Colonic mucosa (tissue), 4 donors: ENCODE measurements at regions not wholly inside any gene's neighbourhood (a gene's known extent, or its start where the extent isn't known, plus 50 kb on each side); places are given as distances from the start of the nearest gene placed in this dataset.

ENCODE experiments used
- DNase-seq: peaks from one replicate; pipeline ENCODE4 v3.0.0-alpha.2; 2020
- H3K27ac ChIP-seq: fragments of 200-600 bp; one replicate; pipeline ENCODE4 v1.8.0; 2021
- H3K27me3 ChIP-seq: fragments of 200-600 bp; one replicate; pipeline ENCODE4 v1.8.0; 2021
- H3K36me3 ChIP-seq: fragments of 200-600 bp; one replicate; pipeline ENCODE4 v1.8.0; 2021
- H3K4me1 ChIP-seq: fragments of 200-600 bp; one replicate; pipeline ENCODE4 v1.8.0; 2021; ENCODE audit warnings: mild to moderate bottlenecking
- H3K4me3 ChIP-seq: fragments of 200-600 bp; one replicate; pipeline ENCODE4 v1.8.0; 2021
- H3K9ac ChIP-seq, 2 donors: one replicate each; pipeline ENCODE4 v1.7.0; 2013; ENCODE audit warnings: control low read depth in 2 of 2, low read depth in 2 of 2, low read length in 2 of 2
- H3K9me3 ChIP-seq: fragments of 200-600 bp; one replicate; pipeline ENCODE4 v1.8.0; 2021
- intact Hi-C: fragments of 100-400 bp; cut with DNase I; formaldehyde crosslinking; loops from one replicate; pipeline ENCODE4 v1.14.1; 2022
- TF ChIP-seq, protein P1 (sequence below): fragments of 200-600 bp; IDR thresholded peaks from one replicate; pipeline ENCODE4 v1.8.0; 2022; ENCODE audit warnings: antibody characterized with exemption, mild to moderate bottlenecking
- donor health status: healthy.
- donor health status: DM: no; HTN: no; CAD: no.
- donor health status: DM: no; HTN: no; CAD: no.

DNA sequence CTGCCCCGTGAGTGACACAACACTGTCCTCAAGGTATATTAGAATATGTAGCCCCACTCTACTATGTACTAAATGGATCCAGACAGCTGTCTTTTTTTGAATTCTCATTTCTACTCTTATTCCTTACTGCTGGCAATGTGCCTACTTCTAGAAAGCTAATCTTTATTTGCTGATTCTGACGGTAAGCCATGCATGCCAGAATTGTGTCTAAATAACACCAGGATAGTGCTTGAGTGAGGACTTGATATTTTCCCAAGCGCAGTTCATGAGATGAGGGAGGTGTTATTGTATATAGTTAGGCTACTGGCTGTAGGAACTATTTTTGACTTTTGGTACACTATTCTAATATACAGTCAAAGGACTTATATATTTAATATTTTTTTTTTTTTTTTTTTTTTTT lies 316.2 kb upstream of the NAV3 start:
- TF ChIP-seq, protein P1, sequence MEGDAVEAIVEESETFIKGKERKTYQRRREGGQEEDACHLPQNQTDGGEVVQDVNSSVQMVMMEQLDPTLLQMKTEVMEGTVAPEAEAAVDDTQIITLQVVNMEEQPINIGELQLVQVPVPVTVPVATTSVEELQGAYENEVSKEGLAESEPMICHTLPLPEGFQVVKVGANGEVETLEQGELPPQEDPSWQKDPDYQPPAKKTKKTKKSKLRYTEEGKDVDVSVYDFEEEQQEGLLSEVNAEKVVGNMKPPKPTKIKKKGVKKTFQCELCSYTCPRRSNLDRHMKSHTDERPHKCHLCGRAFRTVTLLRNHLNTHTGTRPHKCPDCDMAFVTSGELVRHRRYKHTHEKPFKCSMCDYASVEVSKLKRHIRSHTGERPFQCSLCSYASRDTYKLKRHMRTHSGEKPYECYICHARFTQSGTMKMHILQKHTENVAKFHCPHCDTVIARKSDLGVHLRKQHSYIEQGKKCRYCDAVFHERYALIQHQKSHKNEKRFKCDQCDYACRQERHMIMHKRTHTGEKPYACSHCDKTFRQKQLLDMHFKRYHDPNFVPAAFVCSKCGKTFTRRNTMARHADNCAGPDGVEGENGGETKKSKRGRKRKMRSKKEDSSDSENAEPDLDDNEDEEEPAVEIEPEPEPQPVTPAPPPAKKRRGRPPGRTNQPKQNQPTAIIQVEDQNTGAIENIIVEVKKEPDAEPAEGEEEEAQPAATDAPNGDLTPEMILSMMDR = no peak
- Histone ChIP-seq H3K27ac (no peak overlapping the region), H3K36me3 (no peaks in the 10 kb centered on the region), H3K9ac (no peak overlapping the region), H3K4me1 (no peaks in the 10 kb centered on the region), H3K27me3 (no peaks in the 10 kb centered on the region), H3K4me3 (no peak overlapping the region), H3K9me3 (no peaks in the 10 kb centered on the region)
- no peak for DNase-seq
- intact Hi-C loops = no loop called here

- Histone ChIP-seq H3K4me3 (no peak overlapping the region), H3K4me1 (no peaks in the 10 kb centered on the region), H3K9ac (no peak overlapping the region), H3K36me3 (no peaks in the 10 kb centered on the region), H3K27me3 (no peaks in the 10 kb centered on the region), H3K9me3 (no peaks in the 10 kb centered on the region), H3K27ac (no peak overlapping the region)
- TF ChIP-seq, protein P1 = no peak
- intact Hi-C loops = no loop called here
- no peak for DNase-seq
These were observed 319.7 kb upstream of the NAV3 start for GRCh38 chr12:77510985-77511384.

GRCh38 chr12:77504466-77504865 lies 326.2 kb upstream of the NAV3 start:
- Histone ChIP-seq H3K27me3 (no peaks in the 10 kb centered on the region), H3K27ac (no peak overlapping the region), H3K4me3 (no peak overlapping the region), H3K4me1 (no peaks in the 10 kb centered on the region), H3K9ac (no peak overlapping the region), H3K36me3 (no peaks in the 10 kb centered on the region), H3K9me3 (no peaks in the 10 kb centered on the region)
- DNase-seq = no peak
- intact Hi-C loops = no loop called here
- TF ChIP-seq, protein P1 = no peak

GRCh38 chr12:77500089-77500488 lies 330.6 kb upstream of the NAV3 start:
- Histone ChIP-seq H3K36me3 (no peaks in the 10 kb centered on the region), H3K27me3 (no peaks in the 10 kb centered on the region), H3K4me1 (no peaks in the 10 kb centered on the region), H3K27ac (no peak overlapping the region), H3K9ac (no peak overlapping the region), H3K4me3 (no peak overlapping the region), H3K9me3 (no peaks in the 10 kb centered on the region)
- TF ChIP-seq, protein P1 = no peak
- intact Hi-C loops = no loop called here
- no peak for DNase-seq

- Histone ChIP-seq H3K4me3 (no peak overlapping the region), H3K36me3 (no peaks in the 10 kb centered on the region), H3K9me3 (no peaks in the 10 kb centered on the region), H3K4me1 (no peaks in the 10 kb centered on the region), H3K27ac (no peak overlapping the region), H3K9ac (no peak overlapping the region), H3K27me3 (no peaks in the 10 kb centered on the region)
- TF ChIP-seq, protein P1 = no peak
- intact Hi-C loops = no loop called here
- DNase-seq = no peak
These were observed 333.0 kb upstream of the NAV3 start for GRCh38 chr12:77497647-77498046.

- no peak for DNase-seq
- no peaks in the 10 kb centered on the region for H3K4me1 ChIP-seq
- no peaks in the 10 kb centered on the region for H3K36me3 ChIP-seq
- no peak overlapping the region for H3K27ac ChIP-seq
- TF ChIP-seq, protein P1 = no peak
- no peaks in the 10 kb centered on the region for H3K27me3 ChIP-seq
- H3K4me3 ChIP-seq = no peak overlapping the region
- H3K9ac ChIP-seq = no peak overlapping the region
- no peaks in the 10 kb centered on the region for H3K9me3 ChIP-seq
- intact Hi-C loops = no loop called here
These were observed 334.0 kb upstream of the NAV3 start for GRCh38 chr12:77496714-77497113.
